ENCODE measurements at regions not wholly inside any gene's neighbourhood (a gene's known extent, or its start where the extent isn't known, plus 50 kb on each side); places are given as distances from the start of the nearest gene placed in this dataset.
"Not testable (repeated sequence)": the region's sequence is repeated elsewhere in the genome, so short reads cannot be mapped to it uniquely, and the experiment has no call there.

DNA sequence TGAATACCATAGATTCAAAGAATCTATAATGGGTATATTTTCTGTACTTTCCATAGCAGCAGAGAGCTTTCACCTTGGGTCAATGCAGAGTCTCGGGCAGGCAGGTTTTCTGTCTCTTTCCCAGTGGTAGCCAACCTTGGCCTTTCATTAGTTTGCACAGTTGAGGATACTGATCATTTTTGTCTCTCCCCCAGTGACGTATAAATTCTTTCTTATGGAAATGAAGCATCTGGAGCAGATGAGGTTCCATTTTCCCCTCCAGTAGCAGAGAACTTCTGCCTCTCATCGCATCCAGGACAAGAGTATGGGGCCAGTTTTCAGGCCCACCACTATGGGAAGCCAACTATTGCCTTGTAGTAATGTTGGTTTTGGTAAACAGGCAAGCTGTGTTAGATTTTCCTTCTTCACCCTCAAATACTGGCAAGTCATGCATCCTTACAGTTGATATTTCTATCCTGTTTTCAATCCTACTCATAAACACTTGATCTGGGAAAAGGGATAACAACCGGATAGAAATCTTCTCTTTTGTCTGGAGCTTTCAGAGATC is 845.2 kb upstream of the CDH18 start:
- no peak overlapping the region for H2AFZ ChIP-seq (ENCODE audit: low read length)
- H3K79me2 ChIP-seq (ENCODE audit: low read length) = no peaks in the 10 kb centered on the region
- H3F3A ChIP-seq (ENCODE audit: insufficient read depth, low read length) = no peaks in the 10 kb centered on the region
- no peaks in the 10 kb centered on the region for H4K20me1 ChIP-seq (ENCODE audit: insufficient read depth, low read length)
- no peak for TF ChIP-seq EZH2phosphoT487 (IDR thresholded peaks at IDR 0.05; ENCODE audit: low read length)
- no peak for TF ChIP-seq CTCF (IDR thresholded peaks at IDR 0.05; ENCODE audit: low read length)
- TF ChIP-seq EZH2 (optimal IDR thresholded peaks at IDR 0.05; ENCODE audit: low read depth, low read length) = no peak
- no peaks in the 10 kb centered on the region for H3K9me2 ChIP-seq (replicated peaks; ENCODE audit: insufficient read depth, low read length)
- no peak overlapping the region for H3K4me3 ChIP-seq (ENCODE audit: low read length)
- no peak overlapping the region for H3K9ac ChIP-seq (ENCODE audit: low read length)
- no peaks in the 10 kb centered on the region for H3K9me3 ChIP-seq (replicated peaks; ENCODE audit: insufficient read depth, low read length)
- H3K4me1 ChIP-seq (ENCODE audit: low read length) = no peaks in the 10 kb centered on the region
- H3K4me2 ChIP-seq (ENCODE audit: low read depth, low read length) = no peak overlapping the region
- H3K27ac ChIP-seq (ENCODE audit: low read length) = no peak overlapping the region
- H3K36me3 ChIP-seq (replicated peaks; ENCODE audit: insufficient read depth, low read length) = no peaks in the 10 kb centered on the region
- no peak for DNase-seq
- no peaks in the 10 kb centered on the region for H3K27me3 ChIP-seq (replicated peaks; ENCODE audit: insufficient read depth, low read length)

- H3F3A ChIP-seq (ENCODE audit: insufficient read depth, low read length) = no peaks in the 10 kb centered on the region
- H3K4me3 ChIP-seq (ENCODE audit: low read length) = no peak overlapping the region
- DNase-seq = no peak
- no peak overlapping the region for H2AFZ ChIP-seq (ENCODE audit: low read length)
- no peaks in the 10 kb centered on the region for H4K20me1 ChIP-seq (ENCODE audit: insufficient read depth, low read length)
- H3K36me3 ChIP-seq (replicated peaks; ENCODE audit: insufficient read depth, low read length) = no peaks in the 10 kb centered on the region
- no peak overlapping the region for H3K27ac ChIP-seq (ENCODE audit: low read length)
- H3K9ac ChIP-seq (ENCODE audit: low read length) = no peak overlapping the region
- H3K27me3 ChIP-seq (replicated peaks; ENCODE audit: insufficient read depth, low read length) = no peaks in the 10 kb centered on the region
- H3K4me2 ChIP-seq (ENCODE audit: low read depth, low read length) = no peak overlapping the region
- no peaks in the 10 kb centered on the region for H3K79me2 ChIP-seq (ENCODE audit: low read length)
- H3K9me3 ChIP-seq (replicated peaks; ENCODE audit: insufficient read depth, low read length) = no peaks in the 10 kb centered on the region
- TF ChIP-seq EZH2 (optimal IDR thresholded peaks at IDR 0.05; ENCODE audit: low read depth, low read length) = no peak
- TF ChIP-seq EZH2phosphoT487 (IDR thresholded peaks at IDR 0.05; ENCODE audit: low read length) = no peak
- TF ChIP-seq CTCF (IDR thresholded peaks at IDR 0.05; ENCODE audit: low read length) = no peak
- H3K4me1 ChIP-seq (ENCODE audit: low read length) = no peaks in the 10 kb centered on the region
- no peaks in the 10 kb centered on the region for H3K9me2 ChIP-seq (replicated peaks; ENCODE audit: insufficient read depth, low read length)
Observed at GRCh38 chr5:20832204-20833080, 844.4 kb upstream of the CDH18 start.

DNA sequence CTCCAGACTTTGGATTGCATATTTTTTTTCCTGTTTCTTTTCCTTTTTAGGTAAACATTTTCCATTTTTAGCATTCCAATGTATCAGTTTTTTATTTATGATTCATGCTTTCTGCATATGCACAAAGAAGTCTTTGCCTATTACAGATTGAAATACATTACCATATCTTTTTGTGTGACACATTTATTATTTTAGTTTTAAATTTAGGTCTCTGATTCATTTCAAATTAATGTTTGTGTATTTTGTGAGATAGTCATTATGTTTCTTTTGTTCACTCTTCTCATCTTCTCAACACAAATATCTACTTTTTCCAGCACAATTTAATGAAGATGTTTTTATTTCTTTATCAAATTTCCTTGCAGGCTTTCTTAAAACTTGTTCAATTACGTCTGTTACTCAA is 838.0 kb upstream of the CDH18 start:
- not testable (repeated sequence) for H3K27me3 ChIP-seq (replicated peaks; ENCODE audit: insufficient read depth, low read length); H3F3A ChIP-seq (ENCODE audit: insufficient read depth, low read length); H3K4me3 ChIP-seq (ENCODE audit: low read length); H3K79me2 ChIP-seq (ENCODE audit: low read length); DNase-seq; H3K9ac ChIP-seq (ENCODE audit: low read length); H2AFZ ChIP-seq (ENCODE audit: low read length); H3K36me3 ChIP-seq (replicated peaks; ENCODE audit: insufficient read depth, low read length); H4K20me1 ChIP-seq (ENCODE audit: insufficient read depth, low read length); H3K4me2 ChIP-seq (ENCODE audit: low read depth, low read length); H3K9me3 ChIP-seq (replicated peaks; ENCODE audit: insufficient read depth, low read length); H3K27ac ChIP-seq (ENCODE audit: low read length); H3K4me1 ChIP-seq (ENCODE audit: low read length); H3K9me2 ChIP-seq (replicated peaks; ENCODE audit: insufficient read depth, low read length)

- H3K36me3 ChIP-seq (replicated peaks; ENCODE audit: insufficient read depth, low read length); H3K4me1 ChIP-seq (ENCODE audit: low read length); H3F3A ChIP-seq (ENCODE audit: insufficient read depth, low read length); H3K9me3 ChIP-seq (replicated peaks; ENCODE audit: insufficient read depth, low read length); DNase-seq; H4K20me1 ChIP-seq (ENCODE audit: insufficient read depth, low read length); H3K9ac ChIP-seq (ENCODE audit: low read length); H3K4me3 ChIP-seq (ENCODE audit: low read length); H3K79me2 ChIP-seq (ENCODE audit: low read length); H3K27ac ChIP-seq (ENCODE audit: low read length); H3K9me2 ChIP-seq (replicated peaks; ENCODE audit: insufficient read depth, low read length); H2AFZ ChIP-seq (ENCODE audit: low read length); H3K27me3 ChIP-seq (replicated peaks; ENCODE audit: insufficient read depth, low read length); H3K4me2 ChIP-seq (ENCODE audit: low read depth, low read length): not testable (repeated sequence)
Observed at GRCh38 chr5:20797216-20797615, 809.2 kb upstream of the CDH18 start.

DNA sequence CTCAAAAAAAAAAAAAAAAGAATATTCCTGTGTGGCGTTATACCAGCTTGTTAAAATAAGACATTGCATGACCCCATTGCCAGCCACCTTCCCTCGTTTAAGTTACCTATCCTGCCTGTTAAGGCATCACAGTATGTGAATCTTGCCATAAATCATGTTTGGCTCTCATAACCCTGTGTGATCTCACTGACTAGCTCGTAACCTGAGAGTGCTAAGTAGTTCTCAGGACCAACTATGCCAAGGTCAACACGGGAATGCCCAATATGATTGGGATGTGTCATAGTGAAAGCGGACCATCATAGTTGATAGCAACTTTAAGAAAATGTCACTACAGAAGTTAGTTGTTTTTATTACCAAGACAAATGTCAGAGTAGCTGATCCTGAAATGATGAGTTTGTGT is 796.8 kb upstream of the CDH18 start:
- not testable (repeated sequence) for DNase-seq; H3K4me1 ChIP-seq (ENCODE audit: low read length); H3K9me2 ChIP-seq (replicated peaks; ENCODE audit: insufficient read depth, low read length)

DNA sequence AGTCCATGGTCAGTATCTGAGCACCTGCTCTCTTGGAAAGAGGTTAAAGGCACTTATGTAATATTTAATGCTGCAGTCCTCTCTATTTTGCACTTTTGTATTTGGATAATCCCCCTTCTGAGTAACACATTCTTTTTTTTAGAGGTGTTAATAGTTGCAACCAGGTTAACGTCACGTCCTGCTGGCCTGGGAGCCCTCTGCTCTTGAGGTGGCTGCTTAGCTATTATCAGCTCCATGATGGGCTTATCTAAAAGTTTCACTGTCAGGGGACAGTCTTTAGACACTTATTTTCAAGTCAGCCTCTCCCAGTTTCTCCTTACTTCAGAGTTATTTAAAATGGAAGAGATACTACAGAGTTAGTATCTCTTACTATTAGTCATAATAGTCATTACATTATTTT is 795.5 kb upstream of the CDH18 start:
- H3K9ac ChIP-seq (ENCODE audit: low read length); H3K9me2 ChIP-seq (replicated peaks; ENCODE audit: insufficient read depth, low read length); H2AFZ ChIP-seq (ENCODE audit: low read length); H3K4me1 ChIP-seq (ENCODE audit: low read length); H3K4me2 ChIP-seq (ENCODE audit: low read depth, low read length); H3F3A ChIP-seq (ENCODE audit: insufficient read depth, low read length); DNase-seq; H3K4me3 ChIP-seq (ENCODE audit: low read length); H3K9me3 ChIP-seq (replicated peaks; ENCODE audit: insufficient read depth, low read length); H3K36me3 ChIP-seq (replicated peaks; ENCODE audit: insufficient read depth, low read length); H3K79me2 ChIP-seq (ENCODE audit: low read length); H4K20me1 ChIP-seq (ENCODE audit: insufficient read depth, low read length); H3K27me3 ChIP-seq (replicated peaks; ENCODE audit: insufficient read depth, low read length); H3K27ac ChIP-seq (ENCODE audit: low read length): not testable (repeated sequence)

More for the DNA sequence above, 796.8 kb upstream of the CDH18 start:
- H3F3A ChIP-seq (ENCODE audit: insufficient read depth, low read length); H3K27me3 ChIP-seq (replicated peaks; ENCODE audit: insufficient read depth, low read length); H3K27ac ChIP-seq (ENCODE audit: low read length); H3K4me3 ChIP-seq (ENCODE audit: low read length); H3K9me3 ChIP-seq (replicated peaks; ENCODE audit: insufficient read depth, low read length); H2AFZ ChIP-seq (ENCODE audit: low read length); H3K79me2 ChIP-seq (ENCODE audit: low read length); H3K36me3 ChIP-seq (replicated peaks; ENCODE audit: insufficient read depth, low read length); H3K9ac ChIP-seq (ENCODE audit: low read length); H3K4me2 ChIP-seq (ENCODE audit: low read depth, low read length); H4K20me1 ChIP-seq (ENCODE audit: insufficient read depth, low read length): not testable (repeated sequence)

Data from MM.1S (cell line).